SK-N-MC (cell line): ENCODE measurements at regions not wholly inside any gene's neighbourhood (a gene's known extent, or its start where the extent isn't known, plus 50 kb on each side); places are given as distances from the start of the nearest gene placed in this dataset.

Source experiments
- EZH2 ChIP-seq: fragments of 200-600 bp; sonication (generic); IDR thresholded peaks from one replicate; pipeline ENCODE4 v1.6.1; 2017; ENCODE audit warnings: antibody characterized with exemption
- FOXP2 ChIP-seq: optimal IDR thresholded peaks from 2 replicates; pipeline ENCODE3; 2011; ENCODE audit warnings: mild to moderate bottlenecking, moderate library complexity; ENCODE audit not compliant: insufficient read depth; ENCODE audit errors: extremely low read length, control extremely low read depth
- POLR2AphosphoS5 ChIP-seq: IDR thresholded peaks from 2 replicates; pipeline ENCODE4 v1.6.1; 2012; ENCODE audit warnings: mild to moderate bottlenecking, low read depth, low read length, borderline replicate concordance

GRCh38 chr12:23209793-23210192 lies 584.8 kb downstream of the ETNK1 start:
- TF ChIP-seq POLR2AphosphoS5 (no peak), EZH2 (no peak), FOXP2 (no peak)
